NCI-H510A treated with DMSO at 0.1 percent for 48 hours (cell line): ENCODE measurements at regions not wholly inside any gene's neighbourhood (a gene's known extent, or its start where the extent isn't known, plus 50 kb on each side); places are given as distances from the start of the nearest gene placed in this dataset.
"Not testable (repeated sequence)": the region's sequence is repeated elsewhere in the genome, so short reads cannot be mapped to it uniquely, and the experiment has no call there.

Experiments used
- DNase-seq: peaks from one replicate; lab custom pipeline; 2025; lab: John Stamatoyannopoulos, UW

- DNase-seq, result no peak
Observed at GRCh38 chr2:78832481-78832880, 193.0 kb upstream of the REG3G start.

- no peak for DNase-seq
Observed at GRCh38 chr2:78839259-78839658, 186.2 kb upstream of the REG3G start.

GRCh38 chr2:78840311-78840710 lies 185.2 kb upstream of the REG3G start:
- not testable (repeated sequence) for DNase-seq

- no peak for DNase-seq
Observed at GRCh38 chr2:78845664-78846185, 179.8 kb upstream of the REG3G start.

DNA sequence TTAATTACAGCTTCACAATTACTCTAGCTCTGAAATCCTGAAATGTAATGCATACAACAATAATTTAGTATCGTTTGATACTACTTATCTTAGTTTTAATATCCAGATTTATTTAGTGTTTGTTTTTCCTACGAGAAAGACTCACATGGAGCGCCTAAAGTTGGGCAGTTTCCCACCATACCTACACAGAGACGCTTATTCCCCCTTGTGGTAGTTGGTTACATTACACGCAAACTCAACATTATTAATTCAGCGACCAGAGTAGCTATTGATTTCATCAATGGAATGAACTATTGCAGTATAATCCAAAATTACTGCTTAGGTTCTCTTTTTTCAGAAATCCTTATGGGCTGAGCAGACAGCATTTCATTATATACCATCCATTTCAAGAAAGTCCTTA lies 164.0 kb upstream of the REG3G start:
- peak; percentile 3 for DNase-seq

GRCh38 chr2:78864205-78864604 lies 161.3 kb upstream of the REG3G start:
- DNase-seq, result no peak

DNA sequence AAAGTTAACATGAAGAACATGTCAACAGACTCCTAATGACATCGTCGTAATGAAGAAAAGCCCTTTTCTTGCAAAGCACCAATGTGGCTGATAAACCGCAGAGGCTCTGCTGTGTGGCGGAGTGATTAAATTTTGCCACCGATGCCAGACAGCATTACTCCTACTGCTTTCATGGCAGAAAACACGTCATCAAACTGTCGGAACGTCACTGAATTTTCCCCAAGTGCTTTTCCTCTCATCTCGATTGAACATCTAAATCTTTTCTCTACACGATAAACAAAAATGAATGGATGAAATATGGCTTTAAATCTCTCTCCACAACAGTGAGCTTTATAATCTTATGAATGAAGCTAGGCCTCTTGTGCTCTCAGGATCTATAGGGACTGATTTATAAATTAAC lies 159.8 kb upstream of the REG3G start:
- no peak for DNase-seq

DNA sequence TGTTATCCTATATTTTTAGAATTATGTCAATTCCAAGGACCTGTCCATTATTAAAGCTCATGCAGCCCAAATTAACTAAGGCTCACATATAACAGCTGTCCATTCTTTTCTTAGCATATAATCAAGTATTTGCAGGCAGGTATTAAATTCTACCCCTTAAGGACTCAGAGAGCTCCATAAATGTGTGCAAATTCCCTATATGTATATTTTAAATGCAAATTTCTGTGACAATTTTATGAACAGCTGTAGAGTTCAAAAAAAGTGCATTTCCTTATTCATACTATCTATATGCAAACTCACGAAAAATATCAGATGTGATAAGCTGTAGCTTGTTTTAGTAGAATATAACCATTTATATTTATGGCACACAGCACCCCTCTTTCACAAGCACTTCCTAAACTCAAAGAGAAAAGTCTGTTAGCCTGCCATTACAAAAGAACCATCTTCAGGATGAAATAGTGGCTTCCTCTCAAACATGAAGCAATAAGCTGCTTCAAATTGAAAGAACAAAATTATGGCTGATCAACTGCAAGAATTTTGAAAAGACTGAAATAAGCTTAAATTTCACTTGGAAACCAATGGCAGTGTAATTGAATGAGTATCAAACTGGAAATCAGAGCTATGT lies 155.0 kb upstream of the REG3G start:
- no peak for DNase-seq

- DNase-seq, result no peak
Observed at GRCh38 chr2:78873526-78873925, 152.0 kb upstream of the REG3G start.

GRCh38 chr2:78876316-78876688 lies 149.2 kb upstream of the REG3G start:
- DNase-seq, result no peak

GRCh38 chr2:78887446-78887845 lies 138.1 kb upstream of the REG3G start:
- no peak for DNase-seq

DNA sequence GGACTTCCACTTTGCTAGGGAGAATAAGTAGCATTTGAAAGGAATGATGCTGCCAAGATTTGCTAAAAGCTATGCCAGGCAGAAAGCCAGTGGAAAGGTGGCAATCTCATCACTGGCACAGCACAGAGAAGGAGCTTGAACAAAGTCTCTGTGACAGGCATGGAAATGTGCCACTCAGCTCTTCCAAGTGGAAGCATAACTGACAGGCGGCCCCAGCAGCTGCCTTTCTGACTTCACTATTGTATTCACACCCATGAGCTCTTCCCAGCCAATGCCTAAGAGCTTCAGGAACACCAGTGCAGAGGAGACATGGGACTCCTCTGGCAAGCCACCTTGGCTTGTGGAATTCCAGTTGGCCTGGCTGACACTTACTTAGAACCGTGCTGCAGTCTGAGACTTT lies 134.6 kb upstream of the REG3G start:
- no peak for DNase-seq

GRCh38 chr2:78892295-78892694 lies 133.2 kb upstream of the REG3G start:
- DNase-seq, result no peak

DNA sequence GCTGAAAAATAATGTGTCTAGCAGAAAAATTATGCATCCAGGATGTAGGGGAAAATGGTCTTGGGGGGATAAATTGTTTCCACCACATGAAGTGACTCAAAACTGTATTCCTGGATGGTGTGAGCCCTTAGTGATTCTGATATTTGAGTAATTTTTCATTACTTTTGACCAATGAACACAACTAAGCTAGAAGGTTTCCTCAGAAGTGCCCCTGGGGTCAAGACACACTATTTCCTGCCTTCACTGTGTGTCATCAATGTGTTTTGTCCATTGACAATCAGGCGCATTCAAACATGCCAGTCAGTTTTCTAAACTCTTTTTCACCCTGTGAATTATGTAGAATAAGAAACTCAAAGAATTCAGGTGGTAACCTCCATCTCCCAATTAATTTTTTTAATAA lies 130.5 kb upstream of the REG3G start:
- no peak for DNase-seq

- DNase-seq, result no peak
Observed at GRCh38 chr2:78896536-78896935, 129.0 kb upstream of the REG3G start.

DNA sequence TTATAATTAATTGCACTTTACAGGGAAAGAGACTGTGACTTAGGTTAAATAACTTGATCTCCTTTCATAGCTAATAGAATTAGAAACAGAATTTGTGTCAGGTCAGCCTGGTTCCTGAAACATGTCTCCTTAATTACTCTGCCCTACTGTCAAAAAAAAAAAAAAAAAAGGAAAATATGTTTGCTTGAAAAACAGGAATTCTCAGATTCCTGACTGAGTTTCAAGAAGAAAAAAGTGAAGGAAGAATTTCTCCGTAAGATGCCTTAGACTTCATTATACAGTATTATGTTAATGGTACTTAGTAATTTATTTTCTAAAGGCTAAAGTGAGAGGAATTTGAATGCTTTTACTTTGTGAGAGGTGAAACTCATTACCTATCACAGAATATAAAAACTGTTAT lies 118.4 kb upstream of the REG3G start:
- DNase-seq, result no peak

GRCh38 chr2:78908973-78909372 lies 116.5 kb upstream of the REG3G start:
- DNase-seq, result no peak

- DNase-seq, result no peak
Observed at GRCh38 chr2:78910376-78910775, 115.1 kb upstream of the REG3G start.

GRCh38 chr2:78913257-78913656 lies 112.2 kb upstream of the REG3G start:
- no peak for DNase-seq

- DNase-seq, result no peak
Observed at GRCh38 chr2:78925258-78925657, 100.2 kb upstream of the REG3G start.

DNA sequence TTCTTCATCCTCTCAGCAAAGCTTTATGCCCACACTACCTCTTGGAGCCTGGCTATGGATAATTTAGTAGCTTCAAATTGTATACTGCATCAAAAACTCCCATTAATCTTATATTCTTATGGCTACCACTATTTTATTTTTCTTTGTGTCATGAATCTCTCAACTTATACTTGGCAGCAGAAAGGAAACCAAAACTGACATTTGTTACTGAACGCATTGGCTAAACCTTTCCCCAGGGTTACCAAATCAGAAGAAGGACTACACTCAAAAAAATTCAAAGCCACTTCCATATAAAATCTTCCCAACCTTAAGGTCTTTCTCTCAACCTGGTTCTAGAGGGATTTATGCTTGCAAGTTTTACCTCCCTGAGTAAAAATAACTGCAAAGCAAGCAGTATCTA lies 97.0 kb upstream of the REG3G start:
- DNase-seq, result no peak

GRCh38 chr2:78940998-78941397 lies 84.5 kb upstream of the REG3G start:
- DNase-seq, result no peak

- no peak for DNase-seq
Observed at GRCh38 chr2:78941751-78942150, 83.8 kb upstream of the REG3G start.

DNA sequence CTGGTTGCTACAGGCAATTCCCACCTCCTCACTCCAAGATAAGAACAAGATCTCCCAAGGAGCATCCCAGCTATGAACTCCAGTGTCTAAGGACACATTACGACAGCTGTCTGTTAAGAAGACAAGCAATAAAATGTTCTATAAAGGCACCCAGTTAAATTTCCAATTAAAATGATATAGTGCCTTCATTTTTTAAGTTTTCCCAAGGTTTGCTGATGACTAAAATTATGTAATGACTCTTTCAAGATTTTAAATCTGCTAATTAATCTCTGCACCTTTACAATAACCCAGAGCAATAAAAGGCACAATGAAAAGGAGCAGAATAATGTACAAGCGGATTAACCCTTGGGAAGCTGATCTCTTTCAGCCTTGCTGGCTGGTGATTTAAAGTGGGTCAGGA lies 61.6 kb upstream of the REG3G start:
- no peak for DNase-seq

GRCh38 chr2:78967294-78967693 lies 58.2 kb upstream of the REG3G start:
- DNase-seq, result peak; percentile 19
